ENCODE measurements at regions not wholly inside any gene's neighbourhood (a gene's known extent, or its start where the extent isn't known, plus 50 kb on each side); places are given as distances from the start of the nearest gene placed in this dataset.
A peak's percentile ranks its signal among the peaks of the same experiment; 100 is the strongest.

GRCh38 chr13:106376401-106377112 lies 158.9 kb downstream of the EFNB2 start:
- Histone ChIP-seq H3K9me3 (no peaks in the 10 kb centered on the region), H3K4me1 (ENCODE audit: low read depth) (no peaks in the 10 kb centered on the region), H3K4me3 (no peak overlapping the region), H3K36me3 (ENCODE audit: low read depth) (no peaks in the 10 kb centered on the region)
- TF ChIP-seq CTCF (IDR thresholded peaks at IDR 0.05) = no peak
- ATAC-seq = peak; percentile 53
- no peak for DNase-seq
- intact Hi-C loops (cut with DNase I, micrococcal nuclease) = no loop called here

GRCh38 chr13:106375085-106375484 lies 160.4 kb downstream of the EFNB2 start:
- intact Hi-C loops (cut with DNase I, micrococcal nuclease) = no loop called here
- H3K4me1 ChIP-seq (ENCODE audit: low read depth) = no peaks in the 10 kb centered on the region
- no peak for TF ChIP-seq CTCF (IDR thresholded peaks at IDR 0.05)
- no peak overlapping the region for H3K4me3 ChIP-seq
- no peak for DNase-seq
- no peaks in the 10 kb centered on the region for H3K36me3 ChIP-seq (ENCODE audit: low read depth)
- no peaks in the 10 kb centered on the region for H3K9me3 ChIP-seq
- ATAC-seq = no peak

GRCh38 chr13:106374631-106375030 lies 160.8 kb downstream of the EFNB2 start:
- no peaks in the 10 kb centered on the region for H3K4me1 ChIP-seq (ENCODE audit: low read depth)
- DNase-seq (no peak), ATAC-seq (no peak)
- intact Hi-C loops (cut with DNase I, micrococcal nuclease) = no loop called here
- no peaks in the 10 kb centered on the region for H3K9me3 ChIP-seq
- H3K4me3 ChIP-seq = no peak overlapping the region
- H3K36me3 ChIP-seq (ENCODE audit: low read depth) = no peaks in the 10 kb centered on the region
- TF ChIP-seq CTCF (IDR thresholded peaks at IDR 0.05) = no peak

- Histone ChIP-seq H3K4me3 (no peak overlapping the region), H3K36me3 (ENCODE audit: low read depth) (no peaks in the 10 kb centered on the region), H3K9me3 (no peaks in the 10 kb centered on the region), H3K4me1 (ENCODE audit: low read depth) (no peaks in the 10 kb centered on the region)
- DNase-seq = no peak
- no peak for ATAC-seq
- no peak for TF ChIP-seq CTCF (IDR thresholded peaks at IDR 0.05)
- intact Hi-C loops (cut with DNase I, micrococcal nuclease) = no loop called here
Observed at GRCh38 chr13:106373989-106374572, 161.4 kb downstream of the EFNB2 start.

- no peaks in the 10 kb centered on the region for H3K9me3 ChIP-seq
- intact Hi-C loops (cut with DNase I, micrococcal nuclease) = no loop called here
- TF ChIP-seq CTCF (IDR thresholded peaks at IDR 0.05) = no peak
- no peak for DNase-seq
- H3K4me1 ChIP-seq (ENCODE audit: low read depth) = no peaks in the 10 kb centered on the region
- no peaks in the 10 kb centered on the region for H3K36me3 ChIP-seq (ENCODE audit: low read depth)
- ATAC-seq = peak; percentile 61
- H3K4me3 ChIP-seq = no peak overlapping the region
Observed at GRCh38 chr13:106373304-106373988, 162.0 kb downstream of the EFNB2 start.
